M059J (cell line): ENCODE measurements at regions not wholly inside any gene's neighbourhood (a gene's known extent, or its start where the extent isn't known, plus 50 kb on each side); places are given as distances from the start of the nearest gene placed in this dataset.

ENCODE experiments used
- DNase-seq: peaks from one replicate; pipeline ENCODE4 v3.0.0-alpha.2; 2012; ENCODE audit warnings: low read depth

- DNase-seq: peak; percentile 64
These were observed 644.4 kb downstream of the STPG2 start for GRCh38 chr4:97498875-97499274.

- DNase-seq: no peak
These were observed 642.9 kb downstream of the STPG2 start for GRCh38 chr4:97500423-97500822.

- DNase-seq: no peak
These were observed 638.6 kb downstream of the STPG2 start for GRCh38 chr4:97504713-97505112.

- DNase-seq: peak; percentile 47
These were observed 635.6 kb downstream of the STPG2 start for GRCh38 chr4:97507587-97508245.
